A673 (cell line): ENCODE measurements at regions not wholly inside any gene's neighbourhood (a gene's known extent, or its start where the extent isn't known, plus 50 kb on each side); places are given as distances from the start of the nearest gene placed in this dataset.

ENCODE experiments used
- BruUV-seq: library from RNA; stranded (reverse); fragments of 400-500 nt; replicated peaks from 2 replicates; lab custom pipeline; 2021; lab: Mats Ljungman, UMichigan
- CTCF ChIA-PET: fragments of 300-600 bp; sonication (Branson Sonifier 250); formaldehyde crosslinking; loops from one replicate; lab custom pipeline; 2022; ENCODE audit warnings: antibody characterized with exemption; lab: Charles Lee
- POLR2A ChIA-PET: fragments of 300-600 bp; sonication (Branson Sonifier 250); formaldehyde crosslinking; loops from one replicate; lab custom pipeline; 2022; ENCODE audit warnings: antibody characterized with exemption; ENCODE audit not compliant: low non-redundant PET; lab: Charles Lee
- DNase-seq: peaks from one replicate; pipeline ENCODE4 v3.0.0-alpha.2; 2015; ENCODE audit warnings: low spot score
- H3K27ac ChIP-seq: fragments of 200-600 bp; sonication (generic); 2 replicates; pipeline ENCODE4 v1.5.1; 2016; ENCODE audit warnings: mixed run types, low read depth, mild to moderate bottlenecking, mixed read lengths, antibody characterized with exemption, low read length; ENCODE audit not compliant: poor library complexity, severe bottlenecking
- H3K27me3 ChIP-seq: fragments of 200-600 bp; sonication (generic); replicated peaks from 2 replicates; pipeline ENCODE4 v1.6.1; 2017; ENCODE audit warnings: mixed run types, low read depth, mild to moderate bottlenecking, mixed read lengths, antibody characterized with exemption, low read length; ENCODE audit not compliant: insufficient read depth, poor library complexity
- H3K36me3 ChIP-seq: fragments of 200-600 bp; sonication (generic); 2 replicates; pipeline ENCODE4 v1.6.1; 2016; ENCODE audit warnings: mixed run types, mild to moderate bottlenecking, mixed read lengths, antibody characterized with exemption, low read length; ENCODE audit not compliant: insufficient read depth, poor library complexity, severe bottlenecking
- H3K4me1 ChIP-seq: fragments of 200-600 bp; sonication (generic); 2 replicates; pipeline ENCODE4 v1.6.1; 2017; ENCODE audit warnings: mixed run types, mild to moderate bottlenecking, mixed read lengths, antibody characterized with exemption, low read length; ENCODE audit not compliant: insufficient read depth, poor library complexity, severe bottlenecking
- H3K4me3 ChIP-seq: fragments of 200-600 bp; sonication (generic); 2 replicates; pipeline ENCODE4 v1.5.1; 2016; ENCODE audit warnings: low read depth, mixed run types, mild to moderate bottlenecking, mixed read lengths, low read length; ENCODE audit not compliant: poor library complexity, severe bottlenecking
- H3K9me3 ChIP-seq: fragments of 200-600 bp; sonication (generic); 2 replicates; pipeline ENCODE4 v1.6.1; 2016; ENCODE audit warnings: mixed run types, low read depth, mild to moderate bottlenecking, mixed read lengths, antibody characterized with exemption, low read length; ENCODE audit not compliant: poor library complexity, severe bottlenecking
- CTCF ChIP-seq: fragments of 300-800, 200-600 bp; sonication (generic); conservative IDR thresholded peaks from 2 replicates; pipeline ENCODE4 v1.5.1; 2017; ENCODE audit warnings: low read depth, mild to moderate bottlenecking, antibody characterized with exemption, low read length, moderate library complexity, mixed read lengths
- EZH2 ChIP-seq: fragments of 200-600 bp; sonication (generic); IDR thresholded peaks from 2 replicates; pipeline ENCODE4 v1.6.1; 2017; ENCODE audit warnings: borderline replicate concordance, low read depth, mild to moderate bottlenecking, mixed read lengths, antibody characterized with exemption, low read length; ENCODE audit not compliant: poor library complexity, severe bottlenecking
- intact Hi-C: fragments of 100-400 bp; cut with micrococcal nuclease; formaldehyde crosslinking; loops from one replicate; pipeline ENCODE4 v1.10.0; 2022; ENCODE audit not compliant: unreplicated experiment

DNA sequence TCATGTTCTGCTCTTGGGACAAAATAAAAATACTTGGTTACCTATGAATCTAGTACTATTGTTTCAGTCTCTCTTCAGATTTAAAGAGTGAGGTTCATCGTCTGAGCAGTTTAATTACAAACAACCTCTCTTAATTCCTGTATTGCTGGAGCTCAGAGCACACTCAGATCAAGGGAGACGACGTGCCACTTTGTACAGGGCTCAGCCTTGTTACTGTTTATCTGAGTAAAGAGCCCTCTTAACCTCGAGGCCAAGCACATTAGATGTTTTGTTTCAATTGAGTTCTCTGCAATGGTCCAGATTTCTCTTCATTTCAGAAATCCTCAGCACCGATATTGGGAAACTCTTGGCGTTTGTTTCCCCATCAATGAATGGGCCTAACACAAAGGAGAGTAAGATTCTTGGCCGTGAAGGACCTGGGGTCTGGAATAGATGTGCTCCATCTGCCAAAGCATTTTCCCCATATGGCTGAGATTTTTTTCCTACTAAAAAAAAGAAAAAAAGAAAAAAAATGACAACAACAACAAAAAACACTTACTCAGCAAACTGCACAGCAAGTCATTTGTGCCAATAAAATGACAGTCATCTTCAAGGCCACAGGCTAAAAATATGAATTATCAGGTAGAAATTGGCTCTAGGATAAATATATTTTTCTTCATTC is 82.6 kb upstream of the CCN6 start:
- POLR2A ChIA-PET: no interaction called here
- no peaks in the 10 kb centered on the region for H3K9me3 ChIP-seq
- TF ChIP-seq CTCF: no peak
- TF ChIP-seq EZH2: no peak
- CTCF ChIA-PET: no interaction called here
- H3K27ac ChIP-seq: no peak overlapping the region
- no TSS peak for BruUV-seq
- intact Hi-C loops: no loop called here
- no peak overlapping the region for H3K4me3 ChIP-seq
- H3K27me3 ChIP-seq: no peaks in the 10 kb centered on the region
- H3K36me3 ChIP-seq: no peaks in the 10 kb centered on the region
- no peak for DNase-seq
- peaks cover 9% of the 10 kb centered on the region for H3K4me1 ChIP-seq

GRCh38 chr6:111971866-111972532 is 81.9 kb upstream of the CCN6 start:
- DNase-seq: no peak
- Histone ChIP-seq H3K4me1 (peaks cover 9% of the 10 kb centered on the region), H3K4me3 (no peak overlapping the region), H3K27me3 (no peaks in the 10 kb centered on the region), H3K36me3 (no peaks in the 10 kb centered on the region), H3K27ac (no peak overlapping the region), H3K9me3 (no peaks in the 10 kb centered on the region)
- intact Hi-C loops: no loop called here
- ChIA-PET POLR2A (no interaction called here), CTCF (interaction anchor here (0.5 kb wide), 1 partner anchor 1830 kb away, joined by 6 read pairs; no protein-coding TSS in a partner anchor)
- BruUV-seq: no TSS peak
- TF ChIP-seq EZH2 (no peak), CTCF (no peak)

DNA sequence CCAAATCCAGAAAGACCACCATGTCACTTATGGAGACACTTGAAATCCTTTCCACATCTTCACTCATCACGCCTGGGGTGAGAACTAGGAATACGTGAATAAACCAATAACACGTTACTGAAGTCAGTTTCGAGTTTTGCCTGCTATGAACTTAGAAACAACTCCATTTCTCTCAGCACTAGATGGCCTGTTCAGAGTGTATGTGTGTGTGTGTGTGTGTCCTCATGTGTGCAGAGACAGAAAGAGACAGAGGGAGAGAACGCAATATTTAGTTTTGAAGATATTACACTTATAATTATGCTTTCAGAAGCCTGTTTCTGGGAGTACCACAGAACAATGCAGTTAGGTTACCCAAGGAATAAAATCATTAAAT is 81.2 kb upstream of the CCN6 start:
- Histone ChIP-seq H3K27me3 (no peaks in the 10 kb centered on the region), H3K4me1 (peaks cover 9% of the 10 kb centered on the region), H3K36me3 (no peaks in the 10 kb centered on the region), H3K9me3 (no peaks in the 10 kb centered on the region), H3K4me3 (no peak overlapping the region), H3K27ac (no peak overlapping the region)
- DNase-seq: no peak
- no TSS peak for BruUV-seq
- intact Hi-C loops: no loop called here
- POLR2A ChIA-PET: no interaction called here
- CTCF ChIA-PET: no interaction called here
- TF ChIP-seq CTCF (no peak), EZH2 (no peak)
